ENCODE measurements at regions not wholly inside any gene's neighbourhood (a gene's known extent, or its start where the extent isn't known, plus 50 kb on each side); places are given as distances from the start of the nearest gene placed in this dataset.

DNA sequence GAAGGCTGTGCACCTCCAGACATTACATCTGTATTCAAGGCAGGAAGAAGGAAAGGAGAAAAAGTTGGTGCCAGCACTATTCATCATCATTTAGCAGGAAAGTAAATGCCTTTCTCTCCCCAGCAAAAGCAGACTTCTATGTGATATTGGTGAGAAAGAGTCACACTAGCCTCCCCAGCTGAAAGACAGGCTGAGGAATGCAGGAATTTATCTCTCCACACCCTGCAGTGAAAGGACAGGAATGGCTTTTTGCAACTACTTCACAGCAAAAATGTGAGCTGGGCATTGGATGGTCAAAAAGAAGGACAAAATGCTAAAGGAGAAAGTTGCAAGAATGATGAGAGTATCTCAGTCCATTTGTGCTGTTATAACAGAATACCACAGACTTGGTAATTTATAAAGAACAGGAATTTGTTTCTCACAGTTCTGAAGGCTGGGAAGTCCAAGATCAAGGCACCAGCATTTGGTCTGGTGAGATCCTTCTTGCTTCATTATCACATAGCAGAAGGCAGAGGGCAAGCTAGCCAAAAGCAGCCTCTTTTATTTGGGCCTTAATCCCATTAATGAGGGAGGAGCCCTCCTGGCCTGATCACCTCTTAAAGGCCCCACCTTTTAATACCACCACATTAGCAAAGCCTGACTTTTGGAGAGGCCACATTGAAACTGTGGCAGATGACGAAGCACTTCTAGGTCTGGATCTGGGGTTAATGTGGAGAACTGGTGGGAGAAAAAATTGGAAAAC lies 388.1 kb upstream of the SLC14A2 start:
- H3K4me2 ChIP-seq, result no peak overlapping the region
- H3F3A ChIP-seq (ENCODE audit: low read depth), result no peaks in the 10 kb centered on the region
- no peak for DNase-seq (ENCODE audit: low spot score)
- no peaks in the 10 kb centered on the region for H3K79me2 ChIP-seq (ENCODE audit: low read depth)
- H3K27ac ChIP-seq, result no peak overlapping the region
- no peaks in the 10 kb centered on the region for H3K4me1 ChIP-seq
- no peaks in the 10 kb centered on the region for H3K36me3 ChIP-seq
- no peak overlapping the region for H2AFZ ChIP-seq (replicated peaks)
- Mint-ChIP-seq H3K4me3 (no peak overlapping the region), H3K36me3 (peaks cover 2% of the 10 kb centered on the region), H3K27me3 (ENCODE audit: insufficient read depth, low read depth) (peaks cover 2% of the 10 kb centered on the region), H3K4me1 (no peaks in the 10 kb centered on the region), H3K9me3 (peaks cover 9% of the 10 kb centered on the region), H3K27ac (no peak overlapping the region)
- H4K20me1 ChIP-seq (ENCODE audit: low read depth), result no peaks in the 10 kb centered on the region
- H3K9ac ChIP-seq, result no peak overlapping the region
- no peaks in the 10 kb centered on the region for H3K9me3 ChIP-seq (ENCODE audit: low read depth)
- no peaks in the 10 kb centered on the region for H3K27me3 ChIP-seq
- TF ChIP-seq EZH2 (IDR thresholded peaks at IDR 0.05), result no peak
- TF ChIP-seq, protein P1, sequence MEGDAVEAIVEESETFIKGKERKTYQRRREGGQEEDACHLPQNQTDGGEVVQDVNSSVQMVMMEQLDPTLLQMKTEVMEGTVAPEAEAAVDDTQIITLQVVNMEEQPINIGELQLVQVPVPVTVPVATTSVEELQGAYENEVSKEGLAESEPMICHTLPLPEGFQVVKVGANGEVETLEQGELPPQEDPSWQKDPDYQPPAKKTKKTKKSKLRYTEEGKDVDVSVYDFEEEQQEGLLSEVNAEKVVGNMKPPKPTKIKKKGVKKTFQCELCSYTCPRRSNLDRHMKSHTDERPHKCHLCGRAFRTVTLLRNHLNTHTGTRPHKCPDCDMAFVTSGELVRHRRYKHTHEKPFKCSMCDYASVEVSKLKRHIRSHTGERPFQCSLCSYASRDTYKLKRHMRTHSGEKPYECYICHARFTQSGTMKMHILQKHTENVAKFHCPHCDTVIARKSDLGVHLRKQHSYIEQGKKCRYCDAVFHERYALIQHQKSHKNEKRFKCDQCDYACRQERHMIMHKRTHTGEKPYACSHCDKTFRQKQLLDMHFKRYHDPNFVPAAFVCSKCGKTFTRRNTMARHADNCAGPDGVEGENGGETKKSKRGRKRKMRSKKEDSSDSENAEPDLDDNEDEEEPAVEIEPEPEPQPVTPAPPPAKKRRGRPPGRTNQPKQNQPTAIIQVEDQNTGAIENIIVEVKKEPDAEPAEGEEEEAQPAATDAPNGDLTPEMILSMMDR (IDR thresholded peaks at IDR 0.05), result no peak
- TF ChIP-seq EZH2phosphoT487 (IDR thresholded peaks at IDR 0.05), result no peak
- H3K4me3 ChIP-seq, result no peak overlapping the region

DNA sequence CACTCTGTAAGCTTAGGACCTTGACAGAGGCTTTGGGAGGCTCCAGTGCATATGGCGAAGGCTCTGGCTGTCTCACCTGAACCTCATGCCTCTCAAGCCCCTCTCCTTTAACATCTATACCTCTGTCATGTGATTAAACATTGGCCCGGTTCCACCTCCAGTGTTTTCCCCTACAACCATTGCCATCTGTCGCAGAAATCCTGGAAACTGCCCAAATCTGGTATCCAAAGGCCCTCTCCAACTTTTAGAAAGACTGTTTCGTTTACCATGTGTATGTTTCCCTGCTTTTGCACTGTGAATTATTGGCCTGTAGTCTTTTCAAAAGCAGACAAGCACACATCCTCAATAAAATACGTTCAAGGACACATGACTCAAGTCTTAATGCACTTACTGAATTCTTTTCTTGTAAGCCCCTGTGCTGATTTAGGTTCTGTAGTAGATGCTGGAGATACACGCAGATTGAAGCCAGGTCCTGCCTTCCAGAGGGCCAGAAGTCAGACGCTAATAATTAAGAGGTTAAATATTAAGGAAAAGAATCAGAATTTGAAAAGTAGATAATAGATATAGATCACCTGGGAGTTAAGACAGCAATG lies 386.4 kb upstream of the SLC14A2 start:
- no peaks in the 10 kb centered on the region for H3F3A ChIP-seq (ENCODE audit: low read depth)
- H3K4me3 Mint-ChIP-seq, result no peak overlapping the region
- peaks cover 6% of the 10 kb centered on the region for H3K9me3 Mint-ChIP-seq
- H3K36me3 Mint-ChIP-seq, result peaks cover 2% of the 10 kb centered on the region
- no peak overlapping the region for H3K9ac ChIP-seq
- no peaks in the 10 kb centered on the region for H3K79me2 ChIP-seq (ENCODE audit: low read depth)
- no peaks in the 10 kb centered on the region for H3K4me1 Mint-ChIP-seq
- no peaks in the 10 kb centered on the region for H3K27me3 ChIP-seq
- H2AFZ ChIP-seq (replicated peaks), result no peak overlapping the region
- H3K27me3 Mint-ChIP-seq (ENCODE audit: insufficient read depth, low read depth), result peaks cover 4% of the 10 kb centered on the region
- H4K20me1 ChIP-seq (ENCODE audit: low read depth), result no peaks in the 10 kb centered on the region
- no peak overlapping the region for H3K4me2 ChIP-seq
- no peaks in the 10 kb centered on the region for H3K36me3 ChIP-seq
- TF ChIP-seq, protein P1 (IDR thresholded peaks at IDR 0.05), result no peak
- no peak for TF ChIP-seq EZH2 (IDR thresholded peaks at IDR 0.05)
- TF ChIP-seq EZH2phosphoT487 (IDR thresholded peaks at IDR 0.05), result no peak
- H3K4me1 ChIP-seq, result no peaks in the 10 kb centered on the region
- DNase-seq (ENCODE audit: low spot score), result no peak
- H3K4me3 ChIP-seq, result no peak overlapping the region
- no peak overlapping the region for H3K27ac ChIP-seq
- no peak overlapping the region for H3K27ac Mint-ChIP-seq
- H3K9me3 ChIP-seq (ENCODE audit: low read depth), result no peaks in the 10 kb centered on the region

DNA sequence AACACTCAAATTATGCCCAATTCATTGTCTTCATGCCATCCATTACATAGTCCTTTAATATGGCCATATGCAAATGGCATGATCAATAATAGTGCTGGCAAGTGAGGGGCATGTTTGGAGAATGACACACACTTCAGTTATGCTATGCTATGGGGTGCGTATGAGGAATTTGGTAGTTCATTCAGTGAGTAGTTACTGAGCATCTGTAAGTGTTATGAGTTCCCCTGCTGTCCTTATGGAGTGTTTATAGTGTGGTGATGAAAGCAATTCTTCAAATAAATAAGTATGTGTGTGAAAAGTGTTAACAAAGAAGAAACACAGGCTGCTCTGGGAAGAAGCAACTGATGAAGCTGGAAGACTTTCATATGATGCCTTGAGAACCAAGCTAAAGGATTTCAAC lies 383.7 kb upstream of the SLC14A2 start:
- Histone ChIP-seq H3K4me3 (no peak overlapping the region), H3K79me2 (ENCODE audit: low read depth) (no peaks in the 10 kb centered on the region), H3K9ac (no peak overlapping the region), H3K4me1 (no peaks in the 10 kb centered on the region), H3K4me2 (no peak overlapping the region), H3K27ac (no peak overlapping the region), H3K36me3 (no peaks in the 10 kb centered on the region), H2AFZ (replicated peaks) (no peak overlapping the region), H3F3A (ENCODE audit: low read depth) (no peaks in the 10 kb centered on the region), H3K27me3 (no peaks in the 10 kb centered on the region), H3K9me3 (ENCODE audit: low read depth) (no peaks in the 10 kb centered on the region), H4K20me1 (ENCODE audit: low read depth) (no peaks in the 10 kb centered on the region)
- H3K27me3 Mint-ChIP-seq (ENCODE audit: insufficient read depth, low read depth), result peaks cover 4% of the 10 kb centered on the region
- no peak for DNase-seq (ENCODE audit: low spot score)
- peaks cover under 1% of the 10 kb centered on the region for H3K4me1 Mint-ChIP-seq
- peaks cover 2% of the 10 kb centered on the region for H3K36me3 Mint-ChIP-seq
- H3K9me3 Mint-ChIP-seq, result peaks cover 6% of the 10 kb centered on the region
- no peak overlapping the region for H3K4me3 Mint-ChIP-seq
- no peak for TF ChIP-seq EZH2phosphoT487 (IDR thresholded peaks at IDR 0.05)
- TF ChIP-seq EZH2 (IDR thresholded peaks at IDR 0.05), result no peak
- TF ChIP-seq, protein P1 (IDR thresholded peaks at IDR 0.05), result no peak
- H3K27ac Mint-ChIP-seq, result no peak overlapping the region
